ENCODE measurements at regions not wholly inside any gene's neighbourhood (a gene's known extent, or its start where the extent isn't known, plus 50 kb on each side); places are given as distances from the start of the nearest gene placed in this dataset.

DNA sequence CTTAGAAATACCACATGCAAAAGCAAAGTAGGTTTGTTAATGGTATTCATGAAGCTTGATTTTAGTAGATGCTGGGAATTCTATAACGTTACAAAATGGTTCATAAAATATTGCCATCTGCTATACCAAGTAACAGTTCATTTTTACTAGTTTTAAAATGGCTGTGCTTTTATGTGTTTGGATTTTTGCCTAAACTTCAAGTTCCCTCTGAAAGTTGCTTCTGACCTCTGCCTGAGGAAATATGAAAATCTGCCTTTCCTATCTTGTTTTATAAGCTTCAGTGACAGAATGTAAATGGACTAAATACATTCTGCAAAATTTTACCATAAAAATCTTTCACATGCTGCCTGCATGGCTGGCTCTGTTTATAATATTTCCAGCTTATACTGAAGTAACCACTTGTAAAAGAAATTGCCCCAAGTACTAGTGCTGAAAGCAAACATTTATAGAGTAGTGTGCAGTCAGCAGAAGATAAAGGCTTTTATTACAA is 560.7 kb upstream of the ROBO2 start:
- Mint-ChIP-seq H3K36me3 (no peaks in the 10 kb centered on the region), H3K27me3 (ENCODE audit: low read depth in 3 of 3) (no peaks in the 10 kb centered on the region), H3K4me3 (no peak overlapping the region), H3K9me3 (peaks cover 0 to 5% (median 4%) of the 10 kb centered on the region in 7 donors), H3K27ac (no peak overlapping the region), H3K4me1 (no peaks in the 10 kb centered on the region)
- Histone ChIP-seq H3K4me2 (replicated peaks; ENCODE audit: extremely low read depth, low read length, poor library complexity, severe bottlenecking) (no peak overlapping the region), H2AFZ (ENCODE audit: insufficient read depth, low read depth, low read length, poor library complexity, severe bottlenecking) (no peak overlapping the region), H3K36me3 (replicated peaks in 1 of 2; ENCODE audit: control insufficient read depth in 1 of 2, insufficient read depth in 2 of 2, low read length in 2 of 2) (no peaks in the 10 kb centered on the region), H3K4me3 (replicated peaks in 1 of 3; ENCODE audit: low read depth in 2 of 3, low read length in 3 of 3) (no peak overlapping the region), H4K20me1 (ENCODE audit: insufficient read depth, low read length) (no peaks in the 10 kb centered on the region), H3K79me2 (ENCODE audit: insufficient read depth, low read length) (no peaks in the 10 kb centered on the region), H3K9ac (ENCODE audit: insufficient read depth, low read length, poor library complexity, severe bottlenecking) (no peak overlapping the region), H3K27me3 (ENCODE audit: control insufficient read depth in 2 of 2, insufficient read depth in 2 of 2, low read length in 2 of 2) (no peaks in the 10 kb centered on the region), H3K9me3 (replicated peaks in 1 of 2; ENCODE audit: control insufficient read depth in 1 of 2, insufficient read depth in 1 of 2, low read length in 2 of 2) (no peaks in the 10 kb centered on the region), H3K4me1 (ENCODE audit: control insufficient read depth in 1 of 2, insufficient read depth in 2 of 2, low read length in 2 of 2) (no peaks in the 10 kb centered on the region), H3K27ac (ENCODE audit: low read depth in 1 of 2, low read length in 2 of 2) (no peak overlapping the region)
- WGBS (ENCODE audit: insufficient coverage) = no CpG with 5 or more reads among the region's 1 CpG
- TF ChIP-seq CTCF (IDR thresholded peaks at IDR 0.05) = no peak
- intact Hi-C loops (cut with micrococcal nuclease) = no loop called here
- DNase-seq = no peak

GRCh38 chr3:76482510-76482909 is 557.4 kb upstream of the ROBO2 start:
- 83% methylated on average over 2 of the region's 4 CpGs for WGBS (ENCODE audit: insufficient coverage)
- Histone ChIP-seq H3K9me3 (replicated peaks in 1 of 2; ENCODE audit: control insufficient read depth in 1 of 2, insufficient read depth in 1 of 2, low read length in 2 of 2) (no peaks in the 10 kb centered on the region), H3K4me1 (ENCODE audit: control insufficient read depth in 1 of 2, insufficient read depth in 2 of 2, low read length in 2 of 2) (no peaks in the 10 kb centered on the region), H3K36me3 (replicated peaks in 1 of 2; ENCODE audit: control insufficient read depth in 1 of 2, insufficient read depth in 2 of 2, low read length in 2 of 2) (no peaks in the 10 kb centered on the region), H2AFZ (ENCODE audit: insufficient read depth, low read depth, low read length, poor library complexity, severe bottlenecking) (no peak overlapping the region), H3K27ac (ENCODE audit: low read depth in 1 of 2, low read length in 2 of 2) (no peak overlapping the region), H3K79me2 (ENCODE audit: insufficient read depth, low read length) (no peaks in the 10 kb centered on the region), H4K20me1 (ENCODE audit: insufficient read depth, low read length) (no peaks in the 10 kb centered on the region), H3K9ac (ENCODE audit: insufficient read depth, low read length, poor library complexity, severe bottlenecking) (no peak overlapping the region), H3K4me3 (replicated peaks in 1 of 3; ENCODE audit: low read depth in 2 of 3, low read length in 3 of 3) (no peak overlapping the region), H3K4me2 (replicated peaks; ENCODE audit: extremely low read depth, low read length, poor library complexity, severe bottlenecking) (no peak overlapping the region), H3K27me3 (ENCODE audit: control insufficient read depth in 2 of 2, insufficient read depth in 2 of 2, low read length in 2 of 2) (no peaks in the 10 kb centered on the region)
- Mint-ChIP-seq H3K36me3 (no peaks in the 10 kb centered on the region), H3K9me3 (peaks cover 0 to 4% (median 1%) of the 10 kb centered on the region in 7 donors), H3K27ac (no peak overlapping the region), H3K27me3 (ENCODE audit: low read depth in 3 of 3) (no peaks in the 10 kb centered on the region), H3K4me1 (no peaks in the 10 kb centered on the region), H3K4me3 (no peak overlapping the region)
- intact Hi-C loops (cut with micrococcal nuclease) = no loop called here
- no peak for TF ChIP-seq CTCF (IDR thresholded peaks at IDR 0.05)
- no peak for DNase-seq
